Testis (tissue), 2 donors: ENCODE measurements at regions not wholly inside any gene's neighbourhood (a gene's known extent, or its start where the extent isn't known, plus 50 kb on each side); places are given as distances from the start of the nearest gene placed in this dataset.

Source experiments
- CTCF ChIP-seq, 3 experiments: fragments of 450-650 bp in 2 of 3; fragments of 200-600 bp in 1 of 3; sonication (generic) in 1 of 3; IDR thresholded peaks; one replicate each; pipeline ENCODE4 v1.5.1; 2016 to 2019; ENCODE audit warnings: antibody characterized with exemption in 3 of 3, mild to moderate bottlenecking in 2 of 3, moderate library complexity in 1 of 3
- POLR2A ChIP-seq: fragments of 450-650 bp; IDR thresholded peaks from one replicate; pipeline ENCODE4 v1.6.1; 2017; ENCODE audit warnings: antibody characterized with exemption, mild to moderate bottlenecking, moderate library complexity

GRCh38 chr22:48938741-48939140 lies 888.9 kb downstream of the BRD1 start:
- no peak for TF ChIP-seq CTCF (IDR thresholded peaks at IDR 0.05)
- TF ChIP-seq POLR2A: no peak
